ENCODE measurements at regions not wholly inside any gene's neighbourhood (a gene's known extent, or its start where the extent isn't known, plus 50 kb on each side); places are given as distances from the start of the nearest gene placed in this dataset.

DNA sequence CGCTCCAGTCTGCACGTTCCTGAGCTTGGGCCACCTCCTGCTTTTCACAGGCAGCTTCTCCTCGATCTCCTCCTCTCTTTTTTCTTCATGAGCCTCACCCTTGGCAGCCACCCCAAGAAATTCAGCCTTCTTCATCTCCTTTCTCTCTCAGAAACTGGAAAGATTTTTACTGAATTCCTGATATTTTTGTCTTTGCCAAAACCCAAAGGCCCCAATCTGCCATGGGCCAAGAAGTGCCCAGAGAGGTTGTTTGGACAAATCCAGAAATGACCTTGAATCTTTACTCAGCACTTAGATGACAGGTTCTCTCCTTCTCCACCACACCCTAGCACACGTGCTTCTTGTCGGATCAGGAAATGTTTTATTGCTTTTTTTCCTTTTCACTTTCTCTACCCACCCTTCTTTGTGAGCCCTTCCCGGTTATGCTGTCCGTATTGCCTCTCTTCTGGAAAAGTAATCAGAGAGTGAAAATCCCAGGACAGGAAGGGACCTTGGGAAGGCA is 134.5 kb upstream of the TNP1 start:
- Histone ChIP-seq H3K4me3 (ENCODE audit: low read depth in 2 of 2, low read length in 1 of 2) (no peak overlapping the region), H3K4me2 (no peak overlapping the region), H3F3A (replicated peaks; ENCODE audit: insufficient read depth) (no peaks in the 10 kb centered on the region), H3K79me2 (ENCODE audit: insufficient read depth) (no peaks in the 10 kb centered on the region), H3K9me2 (no peaks in the 10 kb centered on the region), H3K27me3 (ENCODE audit: insufficient read depth) (no peaks in the 10 kb centered on the region), H2AFZ (ENCODE audit: low read depth) (no peak overlapping the region), H4K20me1 (ENCODE audit: insufficient read depth) (no peaks in the 10 kb centered on the region), H3K4me1 (ENCODE audit: control insufficient read depth in 1 of 2, insufficient read depth in 2 of 2, low read depth in 1 of 2, low read length in 1 of 2) (peaks cover 0 to 13% of the 10 kb centered on the region in 2 experiments; a peak in 2 of 4 replicates), H3K27ac (ENCODE audit: low read depth in 2 of 2, low read length in 1 of 2) (no peak overlapping the region), H3K9me3 (no peaks in the 10 kb centered on the region), H3K36me3 (replicated peaks in 1 of 2; ENCODE audit: control insufficient read depth in 1 of 2, insufficient read depth in 2 of 2, low read length in 1 of 2) (no peaks in the 10 kb centered on the region), H3K9ac (no peak overlapping the region)
- DNase-seq = no peak
- ChIA-PET POLR2A (no interaction called here), CTCF (no interaction called here)
- 61% methylated on average over 7 of the region's 7 CpGs for WGBS (ENCODE audit: low lambda C conversion rate)
- TF ChIP-seq CHD2 (IDR thresholded peaks at IDR 0.05; ENCODE audit: low read length, partially characterized antibody) (no peak), TEAD4 (IDR thresholded peaks at IDR 0.05; ENCODE audit: borderline replicate concordance, insufficient read depth) (no peak), SMC3 (IDR thresholded peaks at IDR 0.05; ENCODE audit: low read depth, low read length) (no peak), JUND (IDR thresholded peaks at IDR 0.05) (no peak)

DNA sequence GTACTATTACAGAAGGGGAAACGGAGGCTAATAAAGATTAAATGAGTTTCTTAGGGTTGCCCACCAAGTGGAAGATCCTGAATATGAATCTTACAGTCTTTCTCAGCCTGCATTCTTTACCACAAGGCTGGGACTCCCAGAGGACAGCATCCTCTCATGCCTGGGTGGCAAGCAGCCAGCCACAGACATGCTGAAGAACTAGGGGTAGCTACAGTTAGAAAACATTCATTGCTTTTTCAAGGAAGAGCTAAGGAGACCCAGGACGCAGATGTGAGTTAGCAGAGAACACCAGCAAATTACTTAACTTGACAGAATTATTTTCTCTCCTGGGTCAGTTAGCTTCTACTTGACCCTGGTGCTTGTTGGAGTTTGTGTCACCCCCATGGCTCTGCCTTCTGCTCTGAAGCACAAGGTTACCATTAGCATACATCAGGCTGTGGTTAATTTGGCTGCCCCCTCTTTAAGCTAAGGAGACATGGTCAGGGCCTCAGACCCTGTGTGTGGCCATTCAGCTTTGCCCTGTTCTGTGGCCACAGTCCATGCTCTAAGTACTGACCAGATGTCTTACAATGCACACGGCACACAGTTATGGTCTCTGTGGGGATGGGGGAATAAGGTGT is 132.3 kb upstream of the TNP1 start:
- Histone ChIP-seq H3K27ac (ENCODE audit: low read depth in 2 of 2, low read length in 1 of 2) (peak overlapping the region in 1 of 2 experiments; percentile 69; a peak in 2 of 4 replicates), H2AFZ (ENCODE audit: low read depth) (no peak overlapping the region), H3K4me3 (ENCODE audit: low read depth in 2 of 2, low read length in 1 of 2) (no peak overlapping the region), H3K9me2 (no peaks in the 10 kb centered on the region), H3K9me3 (no peaks in the 10 kb centered on the region), H3K9ac (no peak overlapping the region), H3F3A (replicated peaks; ENCODE audit: insufficient read depth) (no peaks in the 10 kb centered on the region), H3K27me3 (ENCODE audit: insufficient read depth) (no peaks in the 10 kb centered on the region), H3K79me2 (ENCODE audit: insufficient read depth) (no peaks in the 10 kb centered on the region), H4K20me1 (ENCODE audit: insufficient read depth) (no peaks in the 10 kb centered on the region), H3K4me1 (ENCODE audit: control insufficient read depth in 1 of 2, insufficient read depth in 2 of 2, low read depth in 1 of 2, low read length in 1 of 2) (peaks cover 0 to 13% of the 10 kb centered on the region in 2 experiments; a peak in 2 of 4 replicates), H3K36me3 (replicated peaks in 1 of 2; ENCODE audit: control insufficient read depth in 1 of 2, insufficient read depth in 2 of 2, low read length in 1 of 2) (no peaks in the 10 kb centered on the region), H3K4me2 (no peak overlapping the region)
- TF ChIP-seq TEAD4 (IDR thresholded peaks at IDR 0.05; ENCODE audit: borderline replicate concordance, insufficient read depth) (no peak), USF2 (IDR thresholded peaks at IDR 0.05; ENCODE audit: borderline replicate concordance, low read depth, low read length) (no peak), USF1 (IDR thresholded peaks at IDR 0.05; ENCODE audit: borderline replicate concordance, low read depth) (no peak), RAD21 (IDR thresholded peaks at IDR 0.05; ENCODE audit: low read length) (no peak), EZH2phosphoT487 (IDR thresholded peaks at IDR 0.05; ENCODE audit: borderline replicate concordance, low read depth) (no peak), JUND (IDR thresholded peaks at IDR 0.05) (no peak), SMC3 (IDR thresholded peaks at IDR 0.05; ENCODE audit: low read depth, low read length) (no peak), TCF12 (IDR thresholded peaks at IDR 0.05) (no peak), TAF1 (IDR thresholded peaks at IDR 0.05; ENCODE audit: borderline replicate concordance, low read depth, low read length) (no peak), FOSL2 (IDR thresholded peaks at IDR 0.05; ENCODE audit: borderline replicate concordance, low read depth) (no peak), GATA2 (CRISPR knock-in tag; IDR thresholded peaks at IDR 0.05) (no peak), MEF2A (IDR thresholded peaks at IDR 0.05; ENCODE audit: borderline replicate concordance, low read depth) (no peak), RFX5 (IDR thresholded peaks at IDR 0.05; ENCODE audit: low read length) (no peak), PBX3 (IDR thresholded peaks at IDR 0.05) (no peak), FOXJ3 (CRISPR knock-in tag; IDR thresholded peaks at IDR 0.05) (no peak)
- TF ChIP-seq, protein P1, sequence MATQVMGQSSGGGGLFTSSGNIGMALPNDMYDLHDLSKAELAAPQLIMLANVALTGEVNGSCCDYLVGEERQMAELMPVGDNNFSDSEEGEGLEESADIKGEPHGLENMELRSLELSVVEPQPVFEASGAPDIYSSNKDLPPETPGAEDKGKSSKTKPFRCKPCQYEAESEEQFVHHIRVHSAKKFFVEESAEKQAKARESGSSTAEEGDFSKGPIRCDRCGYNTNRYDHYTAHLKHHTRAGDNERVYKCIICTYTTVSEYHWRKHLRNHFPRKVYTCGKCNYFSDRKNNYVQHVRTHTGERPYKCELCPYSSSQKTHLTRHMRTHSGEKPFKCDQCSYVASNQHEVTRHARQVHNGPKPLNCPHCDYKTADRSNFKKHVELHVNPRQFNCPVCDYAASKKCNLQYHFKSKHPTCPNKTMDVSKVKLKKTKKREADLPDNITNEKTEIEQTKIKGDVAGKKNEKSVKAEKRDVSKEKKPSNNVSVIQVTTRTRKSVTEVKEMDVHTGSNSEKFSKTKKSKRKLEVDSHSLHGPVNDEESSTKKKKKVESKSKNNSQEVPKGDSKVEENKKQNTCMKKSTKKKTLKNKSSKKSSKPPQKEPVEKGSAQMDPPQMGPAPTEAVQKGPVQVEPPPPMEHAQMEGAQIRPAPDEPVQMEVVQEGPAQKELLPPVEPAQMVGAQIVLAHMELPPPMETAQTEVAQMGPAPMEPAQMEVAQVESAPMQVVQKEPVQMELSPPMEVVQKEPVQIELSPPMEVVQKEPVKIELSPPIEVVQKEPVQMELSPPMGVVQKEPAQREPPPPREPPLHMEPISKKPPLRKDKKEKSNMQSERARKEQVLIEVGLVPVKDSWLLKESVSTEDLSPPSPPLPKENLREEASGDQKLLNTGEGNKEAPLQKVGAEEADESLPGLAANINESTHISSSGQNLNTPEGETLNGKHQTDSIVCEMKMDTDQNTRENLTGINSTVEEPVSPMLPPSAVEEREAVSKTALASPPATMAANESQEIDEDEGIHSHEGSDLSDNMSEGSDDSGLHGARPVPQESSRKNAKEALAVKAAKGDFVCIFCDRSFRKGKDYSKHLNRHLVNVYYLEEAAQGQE (IDR thresholded peaks at IDR 0.05; ENCODE audit: low read depth, low read length) = no peak
- ChIA-PET POLR2A (interaction anchor here (1.1 kb wide), 1 partner anchor 20 kb away, joined by 3 read pairs; no protein-coding TSS in a partner anchor), CTCF (interaction anchor here (0.7 to 2.1 kb wide), 14 partner anchors 8 to 721 kb away, joined by 3 to 6 read pairs (median 3); no protein-coding TSS in a partner anchor)
- WGBS (ENCODE audit: low lambda C conversion rate) = 26% methylated on average over 2 of the region's 3 CpGs
- no peak for DNase-seq
